ENCODE measurements at regions not wholly inside any gene's neighbourhood (a gene's known extent, or its start where the extent isn't known, plus 50 kb on each side); places are given as distances from the start of the nearest gene placed in this dataset.

GRCh38 chr15:91426412-91426811, 326.4 kb downstream of the SV2B start:
- DNase-seq, result no peak
- no peak overlapping the region for H3K27ac Mint-ChIP-seq
- H3K36me3 Mint-ChIP-seq (ENCODE audit: low read depth), result no peaks in the 10 kb centered on the region; the same call in 1 of the 2 replicates
- H3K4me1 Mint-ChIP-seq (ENCODE audit: low read depth), result no peaks in the 10 kb centered on the region
- peaks cover 20% of the 10 kb centered on the region for H3K9me3 Mint-ChIP-seq
- no peak for TF ChIP-seq CTCF (IDR thresholded peaks at IDR 0.05)
- H3K27me3 Mint-ChIP-seq (ENCODE audit: insufficient read depth), result peaks cover 3% of the 10 kb centered on the region
- no peak overlapping the region for H3K4me3 Mint-ChIP-seq

GRCh38 chr15:91429973-91430372, 329.9 kb downstream of the SV2B start:
- TF ChIP-seq CTCF (IDR thresholded peaks at IDR 0.05), result no peak
- no peak for DNase-seq
- Mint-ChIP-seq H3K9me3 (peaks cover 10% of the 10 kb centered on the region), H3K36me3 (ENCODE audit: low read depth) (no peaks in the 10 kb centered on the region; the same call in 1 of the 2 replicates), H3K27ac (no peak overlapping the region), H3K27me3 (ENCODE audit: insufficient read depth) (peaks cover 3% of the 10 kb centered on the region), H3K4me1 (ENCODE audit: low read depth) (no peaks in the 10 kb centered on the region), H3K4me3 (no peak overlapping the region)

- no peak overlapping the region for H3K4me3 Mint-ChIP-seq
- TF ChIP-seq CTCF (IDR thresholded peaks at IDR 0.05), result no peak
- no peak overlapping the region for H3K27ac Mint-ChIP-seq
- no peaks in the 10 kb centered on the region for H3K4me1 Mint-ChIP-seq (ENCODE audit: low read depth)
- no peaks in the 10 kb centered on the region; the same call in 1 of the 2 replicates for H3K36me3 Mint-ChIP-seq (ENCODE audit: low read depth)
- no peak for DNase-seq
- peaks cover 11% of the 10 kb centered on the region for H3K9me3 Mint-ChIP-seq
- peaks cover 3% of the 10 kb centered on the region for H3K27me3 Mint-ChIP-seq (ENCODE audit: insufficient read depth)
Observed at GRCh38 chr15:91431041-91431715, 331.1 kb downstream of the SV2B start.

GRCh38 chr15:91435113-91435512, 335.1 kb downstream of the SV2B start:
- H3K36me3 Mint-ChIP-seq (ENCODE audit: low read depth), result no peaks in the 10 kb centered on the region
- no peak for DNase-seq
- no peak for TF ChIP-seq CTCF (IDR thresholded peaks at IDR 0.05)
- no peak overlapping the region for H3K4me3 Mint-ChIP-seq
- no peaks in the 10 kb centered on the region for H3K4me1 Mint-ChIP-seq (ENCODE audit: low read depth)
- no peaks in the 10 kb centered on the region for H3K27me3 Mint-ChIP-seq (ENCODE audit: insufficient read depth)
- no peak overlapping the region for H3K27ac Mint-ChIP-seq
- H3K9me3 Mint-ChIP-seq, result peaks cover 13% of the 10 kb centered on the region

GRCh38 chr15:91444656-91445055, 344.6 kb downstream of the SV2B start:
- TF ChIP-seq CTCF (IDR thresholded peaks at IDR 0.05), result no peak
- Mint-ChIP-seq H3K4me1 (ENCODE audit: low read depth) (no peaks in the 10 kb centered on the region), H3K4me3 (no peak overlapping the region), H3K9me3 (peaks cover 16% of the 10 kb centered on the region), H3K27ac (no peak overlapping the region), H3K27me3 (ENCODE audit: insufficient read depth) (no peaks in the 10 kb centered on the region), H3K36me3 (ENCODE audit: low read depth) (no peaks in the 10 kb centered on the region)
- DNase-seq, result no peak

Data from HFFc6 (cell line).